ENCODE measurements at regions not wholly inside any gene's neighbourhood (a gene's known extent, or its start where the extent isn't known, plus 50 kb on each side); places are given as distances from the start of the nearest gene placed in this dataset.

GRCh38 chr4:146022541-146022940 is 83.9 kb upstream of the ZNF827 start:
- TF ChIP-seq POLR2A (IDR thresholded peaks at IDR 0.05) (no peak), CTCF (IDR thresholded peaks at IDR 0.05) (no peak)
- no peak overlapping the region for H3K4me3 ChIP-seq
- DNase-seq (no peak), ATAC-seq (no peak)
- H3K36me3 ChIP-seq: no peaks in the 10 kb centered on the region
- H3K27ac ChIP-seq: no peak overlapping the region
- H3K4me1 ChIP-seq: no peaks in the 10 kb centered on the region
- no peaks in the 10 kb centered on the region for H3K27me3 ChIP-seq
- intact Hi-C loops (cut with DNase I): no loop called here
- no peaks in the 10 kb centered on the region for H3K9me3 ChIP-seq

- Histone ChIP-seq H3K4me1 (no peaks in the 10 kb centered on the region), H3K27ac (no peak overlapping the region), H3K36me3 (no peaks in the 10 kb centered on the region), H3K27me3 (no peaks in the 10 kb centered on the region), H3K9me3 (no peaks in the 10 kb centered on the region), H3K4me3 (no peak overlapping the region)
- 87 to 94% (median 92%) methylated on average over 1 of the region's 1 CpG for WGBS, 4 donors
- no peak for TF ChIP-seq POLR2A (IDR thresholded peaks at IDR 0.05)
- no peak for TF ChIP-seq CTCF (IDR thresholded peaks at IDR 0.05)
- DNase-seq (no peak), ATAC-seq (no peak)
- intact Hi-C loops (cut with DNase I): no loop called here
Observed at GRCh38 chr4:146018247-146018646, 79.6 kb upstream of the ZNF827 start.

- Histone ChIP-seq H3K36me3 (no peaks in the 10 kb centered on the region), H3K27ac (no peak overlapping the region), H3K4me1 (no peaks in the 10 kb centered on the region), H3K27me3 (no peaks in the 10 kb centered on the region), H3K9me3 (peaks cover 0 to 22% (median 7%) of the 10 kb centered on the region in 12 donors), H3K4me3 (no peak overlapping the region)
- ATAC-seq: no peak
- intact Hi-C loops (cut with DNase I): no loop called here
- no peak for DNase-seq
- TF ChIP-seq POLR2A (IDR thresholded peaks at IDR 0.05) (no peak), CTCF (IDR thresholded peaks at IDR 0.05) (no peak)
- WGBS, 4 donors: 66 to 90% (median 72%) methylated on average over 1 of the region's 1 CpG
Observed at GRCh38 chr4:146004730-146005129, 66.1 kb upstream of the ZNF827 start.

- Histone ChIP-seq H3K27me3 (no peaks in the 10 kb centered on the region), H3K27ac (no peak overlapping the region), H3K9me3 (no peaks in the 10 kb centered on the region), H3K4me1 (peaks cover 0 to 6% (median 0%) of the 10 kb centered on the region in 12 donors), H3K4me3 (no peak overlapping the region), H3K36me3 (no peaks in the 10 kb centered on the region)
- TF ChIP-seq POLR2A (IDR thresholded peaks at IDR 0.05): no peak
- TF ChIP-seq CTCF (IDR thresholded peaks at IDR 0.05): no peak
- DNase-seq (no peak), ATAC-seq (no peak)
- intact Hi-C loops (cut with DNase I): no loop called here
- WGBS, 4 donors: 86 to 94% (median 90%) methylated on average over 2 of the region's 2 CpGs
Observed at GRCh38 chr4:145988628-145989027, 50.0 kb upstream of the ZNF827 start.
